HG03175 (cell line): ENCODE measurements at regions not wholly inside any gene's neighbourhood (a gene's known extent, or its start where the extent isn't known, plus 50 kb on each side); places are given as distances from the start of the nearest gene placed in this dataset.
A peak's percentile ranks its signal among the peaks of the same experiment; 100 is the strongest.

ENCODE experiments used
- ATAC-seq: cut with Tn5 transposase; IDR thresholded peaks from one replicate; pipeline ENCODE4 v1.9.1; 2021; ENCODE audit warnings: mild to moderate bottlenecking, moderate library complexity; ENCODE audit not compliant: unreplicated experiment

GRCh38 chr12:126768517-126768916 is 1498.5 kb upstream of the TMEM132C start:
- ATAC-seq = no peak

DNA sequence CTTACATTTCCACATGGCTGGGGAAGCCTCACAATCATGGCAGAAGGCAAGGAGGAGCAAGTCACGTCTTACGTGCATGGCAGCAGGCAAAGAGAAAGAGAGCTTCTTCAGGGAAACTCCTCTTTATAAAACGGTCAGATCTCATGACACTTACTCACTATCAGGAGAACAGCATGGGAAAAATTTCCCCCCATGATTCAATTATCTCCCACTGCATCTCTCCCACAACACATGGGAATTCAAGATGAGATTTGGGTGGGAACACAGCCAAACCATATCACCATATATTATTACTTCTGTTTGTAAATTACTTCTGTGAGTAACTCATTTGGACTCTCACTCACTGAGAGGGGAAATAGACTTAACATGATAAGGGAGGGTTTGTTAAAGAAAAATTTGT is 1496.8 kb upstream of the TMEM132C start:
- ATAC-seq = no peak

DNA sequence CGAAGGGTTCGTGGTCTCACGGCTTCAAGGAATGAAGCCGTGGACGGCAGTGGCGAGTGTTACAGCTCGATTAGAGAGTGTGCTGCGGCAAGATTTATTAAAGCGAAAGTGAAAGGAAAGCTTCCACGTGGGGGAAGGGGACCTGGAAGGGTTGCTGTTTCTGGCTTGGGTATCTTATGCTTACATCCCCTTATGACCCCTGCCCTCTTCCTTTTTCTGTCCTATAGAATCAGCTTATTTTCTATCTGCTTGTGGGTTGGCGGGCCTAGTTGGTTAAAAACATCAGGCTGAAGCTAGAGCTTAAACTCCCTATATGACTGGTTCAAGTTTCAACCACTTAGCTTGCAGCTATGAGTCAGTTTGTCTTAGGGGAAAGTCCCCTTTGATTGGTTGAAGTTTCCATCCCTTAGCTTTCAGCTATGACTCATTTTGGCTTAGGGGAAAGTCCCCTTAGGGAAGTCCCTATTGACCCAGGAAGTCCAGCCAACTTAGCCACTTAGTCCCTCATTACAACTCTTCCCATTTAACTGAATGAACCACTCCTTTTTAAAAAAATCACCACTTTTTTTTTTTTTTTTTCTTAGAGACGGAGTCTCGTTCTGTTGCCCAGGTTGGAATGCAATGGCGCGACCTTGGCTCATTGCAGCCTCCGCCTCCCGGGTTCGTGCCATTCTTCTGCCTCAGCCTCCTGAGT is 1494.7 kb upstream of the TMEM132C start:
- ATAC-seq = peak; percentile 81

- no peak for ATAC-seq
Observed at GRCh38 chr12:126773012-126773411, 1494.0 kb upstream of the TMEM132C start.

DNA sequence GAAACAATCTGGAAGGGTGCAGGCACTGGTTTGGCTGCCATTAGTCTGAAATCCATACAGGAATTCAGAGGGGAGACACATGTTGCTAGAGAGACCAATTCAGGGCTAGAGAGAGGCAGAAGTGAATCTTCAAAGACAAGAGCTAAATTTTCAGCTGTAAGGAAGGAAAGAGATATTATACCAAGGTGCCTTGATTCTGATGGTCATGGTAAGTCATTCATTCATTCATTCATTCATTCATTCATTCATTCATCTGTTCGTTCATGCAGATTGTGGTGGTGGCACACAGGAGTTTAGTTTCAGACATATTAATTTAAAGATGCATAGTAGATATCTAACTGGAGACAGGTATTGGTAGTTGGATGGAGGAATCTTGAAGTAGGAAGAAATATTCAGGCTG is 1493.5 kb upstream of the TMEM132C start:
- no peak for ATAC-seq

GRCh38 chr12:126776026-126776655 is 1490.8 kb upstream of the TMEM132C start:
- no peak for ATAC-seq

GRCh38 chr12:126780343-126780742 is 1486.6 kb upstream of the TMEM132C start:
- ATAC-seq = no peak

DNA sequence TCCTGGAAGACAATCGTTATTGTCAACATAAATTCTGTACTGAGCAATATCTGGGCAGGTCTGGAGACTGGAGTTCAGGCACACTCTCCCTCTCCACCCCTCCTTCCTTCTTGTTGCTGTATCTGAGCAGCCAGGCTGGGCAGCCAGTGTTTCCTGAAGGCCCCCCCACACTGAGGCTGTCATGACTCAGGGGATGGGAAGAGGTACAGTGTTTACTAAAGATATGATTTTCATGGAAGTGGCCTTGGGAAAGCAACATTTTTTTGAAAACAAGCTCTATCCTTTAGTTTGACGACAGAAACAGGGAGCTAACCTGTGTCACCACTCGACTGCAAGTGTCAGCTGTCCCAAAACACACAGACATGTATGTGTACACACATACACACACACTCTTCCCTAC is 1485.4 kb upstream of the TMEM132C start:
- no peak for ATAC-seq

- ATAC-seq = no peak
Observed at GRCh38 chr12:126782083-126782482, 1484.9 kb upstream of the TMEM132C start.

DNA sequence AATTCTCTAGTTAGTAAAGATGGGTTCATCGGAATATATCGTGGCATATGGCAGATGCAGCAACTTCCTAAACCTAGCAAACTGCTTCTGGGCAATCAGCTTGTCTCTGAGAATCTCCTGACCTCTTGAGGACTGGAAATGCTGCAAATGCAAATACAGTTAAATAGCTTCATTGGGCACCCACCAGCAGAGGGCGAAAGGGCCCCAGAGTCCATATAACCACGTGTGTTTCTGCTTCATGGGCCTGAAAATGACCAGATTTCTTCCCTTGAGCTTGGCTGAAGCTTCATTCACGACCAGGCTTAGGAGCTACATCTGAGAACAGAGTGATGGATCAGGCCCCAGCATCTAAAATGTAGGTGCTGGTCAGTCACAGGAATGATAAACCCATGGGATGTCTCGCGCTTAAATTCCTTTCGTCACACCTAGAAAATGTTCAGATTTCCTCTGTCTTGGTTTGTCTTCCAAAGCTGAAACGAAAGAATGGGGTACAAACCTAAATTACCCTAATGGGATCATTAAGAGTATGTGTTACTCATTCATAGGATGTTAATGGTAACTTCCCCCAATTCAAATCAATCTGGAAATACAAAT is 1482.5 kb upstream of the TMEM132C start:
- peak; percentile 51 for ATAC-seq

DNA sequence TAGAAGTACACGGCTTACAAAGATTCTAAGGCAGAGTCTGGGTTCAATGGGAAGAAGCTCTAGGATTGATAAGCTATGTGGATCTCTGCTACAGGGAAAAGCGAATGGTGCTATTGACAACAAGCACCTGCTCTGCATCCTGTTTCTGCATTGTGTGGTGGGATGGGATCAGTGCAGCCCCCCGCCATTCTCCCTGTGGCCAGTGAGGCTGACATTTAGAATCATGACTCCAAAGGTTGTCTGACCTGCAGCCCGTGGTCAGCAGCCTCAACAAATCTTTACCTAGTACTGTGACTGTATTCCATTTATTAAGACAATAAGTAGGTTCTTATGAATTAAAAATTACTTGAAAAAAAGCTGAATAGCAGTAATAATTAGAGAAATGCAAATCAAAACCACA is 1477.0 kb upstream of the TMEM132C start:
- no peak for ATAC-seq

GRCh38 chr12:126791122-126791521 is 1475.8 kb upstream of the TMEM132C start:
- no peak for ATAC-seq

- ATAC-seq = no peak
Observed at GRCh38 chr12:126792411-126792810, 1474.6 kb upstream of the TMEM132C start.

DNA sequence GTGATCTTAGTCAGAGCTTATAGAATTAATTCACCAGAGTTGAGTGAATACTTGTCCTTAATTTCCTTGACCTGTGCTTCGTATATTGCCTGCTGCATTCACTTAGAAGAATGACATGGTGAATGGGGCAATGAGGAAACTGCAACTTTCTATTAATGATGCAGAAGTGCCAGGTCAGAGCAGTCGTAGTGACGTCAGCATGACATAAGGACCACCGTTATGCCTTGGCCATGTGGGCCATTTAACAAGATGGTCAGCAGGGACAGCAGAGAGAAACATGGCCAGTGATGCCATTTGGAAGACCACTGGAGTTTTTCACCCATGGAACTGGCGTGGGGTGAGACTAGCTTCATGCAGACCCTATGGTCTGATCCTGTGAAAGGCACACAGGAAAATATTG is 1469.4 kb upstream of the TMEM132C start:
- ATAC-seq = no peak

GRCh38 chr12:126798449-126798848 is 1468.5 kb upstream of the TMEM132C start:
- ATAC-seq = no peak

DNA sequence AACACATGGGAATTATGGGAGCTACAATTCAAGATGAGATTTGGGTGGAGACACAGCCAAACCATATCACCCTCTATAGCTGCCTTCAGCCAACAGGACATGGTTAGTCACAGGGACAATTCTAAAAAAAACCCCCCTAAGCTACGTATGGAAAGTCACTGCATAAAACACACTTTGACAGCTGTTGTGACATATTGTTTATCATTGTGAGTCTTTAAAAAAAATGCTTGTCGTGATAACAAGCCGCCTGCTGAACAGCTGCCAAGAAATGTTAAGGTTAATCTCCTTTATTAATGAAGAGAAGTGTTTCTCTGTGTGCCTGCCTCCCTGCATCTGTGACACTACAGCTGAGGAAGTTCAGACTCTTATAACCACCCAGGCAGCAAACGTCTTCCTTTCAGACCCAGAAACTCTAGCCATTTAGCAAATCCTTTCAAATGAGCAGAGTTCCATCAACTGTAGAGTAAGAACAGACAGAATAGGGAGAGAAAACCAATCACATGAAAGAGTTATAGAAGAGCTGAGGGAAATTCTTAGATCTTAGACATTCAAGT is 1459.6 kb upstream of the TMEM132C start:
- no peak for ATAC-seq

DNA sequence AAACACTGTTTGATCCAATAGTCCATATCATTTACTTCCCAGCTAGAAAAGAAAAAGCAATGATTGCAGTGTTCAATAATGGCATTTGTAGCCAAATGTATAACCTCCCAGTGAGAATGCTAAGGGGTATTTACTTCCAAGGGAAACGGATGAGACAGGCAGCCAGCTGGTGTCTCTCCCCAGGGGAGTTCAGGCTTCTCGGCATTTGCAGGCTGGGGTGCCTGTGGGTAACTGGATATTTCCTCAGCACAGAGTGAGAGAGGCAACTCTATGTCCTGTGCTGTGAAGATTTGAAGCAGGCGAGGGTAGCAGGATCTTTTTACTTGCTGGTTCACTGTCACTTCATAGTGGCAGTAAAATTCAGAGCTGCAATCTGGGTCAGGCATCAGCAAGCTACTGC is 1455.6 kb upstream of the TMEM132C start:
- no peak for ATAC-seq

- ATAC-seq = no peak
Observed at GRCh38 chr12:126819554-126819953, 1447.4 kb upstream of the TMEM132C start.

DNA sequence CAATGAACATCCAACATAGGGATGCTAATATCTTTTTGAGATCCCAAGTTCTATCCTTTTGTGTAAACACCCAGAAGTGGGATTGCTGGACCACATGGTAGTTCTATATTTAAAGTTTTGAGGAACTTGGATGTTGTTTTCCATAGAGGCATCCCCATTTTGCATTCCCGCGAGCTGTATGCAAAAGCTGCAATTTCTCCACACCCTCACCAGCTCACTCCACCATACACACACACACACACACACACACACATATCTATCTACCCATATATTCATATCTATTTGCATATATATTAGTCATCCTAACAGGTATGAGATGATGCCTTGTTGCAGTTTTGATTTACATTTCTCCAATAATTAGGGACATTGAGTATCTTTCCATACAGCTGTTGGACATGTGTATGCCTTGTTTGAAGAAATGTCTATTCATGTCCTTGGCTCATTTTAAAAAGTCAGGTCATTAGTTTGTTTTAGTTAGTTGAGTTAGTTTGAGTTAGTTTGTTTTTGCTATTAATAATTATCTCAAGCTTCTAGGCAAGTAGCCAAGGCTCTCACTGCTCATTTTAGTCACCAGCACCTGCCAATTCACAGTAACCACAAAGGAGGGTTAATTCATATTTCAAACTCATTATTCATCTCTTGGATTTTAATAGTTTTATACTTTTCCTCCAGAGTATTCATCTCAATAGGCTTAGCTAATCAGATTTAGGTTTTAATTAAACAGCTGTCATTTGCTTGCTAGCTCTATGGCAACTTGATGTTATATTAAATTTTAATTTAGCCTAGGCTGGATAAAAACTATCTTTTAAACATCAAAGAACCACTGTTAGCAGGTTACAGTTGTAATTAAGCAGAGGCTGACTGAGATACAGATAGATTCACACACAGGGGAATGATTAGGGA is 1435.9 kb upstream of the TMEM132C start:
- peak; percentile 53 for ATAC-seq

GRCh38 chr12:126837697-126838096 is 1429.3 kb upstream of the TMEM132C start:
- no peak for ATAC-seq
